OCI-LY1 (cell line): ENCODE measurements at regions not wholly inside any gene's neighbourhood (a gene's known extent, or its start where the extent isn't known, plus 50 kb on each side); places are given as distances from the start of the nearest gene placed in this dataset.

Experiments
- H2AFZ ChIP-seq: fragments of 200-600 bp; sonication (generic), shearing (Covaris generic); 2 replicates; pipeline ENCODE4 v1.6.0; 2014; ENCODE audit warnings: antibody characterized with exemption, mild to moderate bottlenecking, low read length
- H3F3A ChIP-seq: fragments of 200-600 bp; sonication (generic), shearing (Covaris generic); 2 replicates; pipeline ENCODE4 v1.6.0; 2014; ENCODE audit warnings: mild to moderate bottlenecking, antibody characterized with exemption, low read length, moderate library complexity; ENCODE audit not compliant: insufficient read depth
- H3K27ac ChIP-seq: fragments of 200-600 bp; sonication (generic); 2 replicates; pipeline ENCODE4 v1.5.1; 2014; ENCODE audit warnings: low read length, mixed run types, mild to moderate bottlenecking, low read depth; ENCODE audit not compliant: poor library complexity, severe bottlenecking
- H3K27me3 ChIP-seq: fragments of 200-600 bp; sonication (generic); 2 replicates; pipeline ENCODE4 v1.6.0; 2014; ENCODE audit warnings: antibody characterized with exemption, mild to moderate bottlenecking, low read length, moderate library complexity; ENCODE audit not compliant: insufficient read depth
- H3K36me3 ChIP-seq: fragments of 200-600 bp; sonication (generic); 2 replicates; pipeline ENCODE4 v1.6.1; 2014; ENCODE audit warnings: mild to moderate bottlenecking, antibody characterized with exemption, low read length, moderate library complexity, mixed read lengths; ENCODE audit not compliant: insufficient read depth
- H3K4me1 ChIP-seq: fragments of 200-600 bp; sonication (generic); 2 replicates; pipeline ENCODE4 v1.5.1; 2014; ENCODE audit warnings: mild to moderate bottlenecking, low read length, moderate library complexity; ENCODE audit not compliant: insufficient read depth, severe bottlenecking
- H3K4me2 ChIP-seq: fragments of 200-600 bp; sonication (generic), shearing (Covaris generic); 2 replicates; pipeline ENCODE4 v1.6.1; 2014; ENCODE audit warnings: low read length
- H3K4me3 ChIP-seq: fragments of 200-600 bp; sonication (generic); 2 replicates; pipeline ENCODE4 v1.5.1; 2014; ENCODE audit warnings: low read length, low read depth, mild to moderate bottlenecking, mixed read lengths; ENCODE audit not compliant: poor library complexity, severe bottlenecking
- H3K79me2 ChIP-seq: fragments of 200-600 bp; shearing (Covaris generic); 2 replicates; pipeline ENCODE4 v1.6.1; 2016; ENCODE audit warnings: mixed run types, low read length, mixed read lengths; ENCODE audit not compliant: insufficient read depth
- H3K9ac ChIP-seq: fragments of 200-600 bp; sonication (generic), shearing (Covaris generic); 2 replicates; pipeline ENCODE4 v1.6.1; 2014; ENCODE audit warnings: mild to moderate bottlenecking, low read length, mixed read lengths
- H3K9me2 ChIP-seq: fragments of 200-600 bp; sonication (generic), shearing (Covaris generic); 2 replicates; pipeline ENCODE4 v1.6.1; 2014; ENCODE audit warnings: low read depth, mild to moderate bottlenecking, low read length, mixed read lengths
- H3K9me3 ChIP-seq: fragments of 200-600 bp; shearing (Covaris generic); 2 replicates; pipeline ENCODE4 v1.6.1; 2014; ENCODE audit warnings: low read length, mixed read lengths
- H4K20me1 ChIP-seq: fragments of 200-600 bp; sonication (generic), shearing (Covaris generic); 2 replicates; pipeline ENCODE4 v1.6.0; 2016; ENCODE audit warnings: mild to moderate bottlenecking, low read length; ENCODE audit not compliant: insufficient read depth
- CTCF ChIP-seq: fragments of 200-600 bp; sonication (generic), shearing (Covaris generic); IDR thresholded peaks from 2 replicates; pipeline ENCODE4 v1.5.1; 2017; ENCODE audit warnings: mild to moderate bottlenecking, antibody characterized with exemption, low read length, moderate library complexity, mixed read lengths
- EZH2 ChIP-seq: fragments of 200-600 bp; sonication (generic), shearing (Covaris generic); IDR thresholded peaks from 2 replicates; pipeline ENCODE4 v1.8.0; 2017; ENCODE audit warnings: borderline replicate concordance, mixed run types, mild to moderate bottlenecking, antibody characterized with exemption, low read length, moderate library complexity, mixed read lengths

- Histone ChIP-seq H3K9me3 (no peaks in the 10 kb centered on the region), H3F3A (no peaks in the 10 kb centered on the region), H2AFZ (no peak overlapping the region), H3K4me2 (no peak overlapping the region), H3K9ac (no peak overlapping the region), H3K27ac (no peak overlapping the region), H3K79me2 (no peaks in the 10 kb centered on the region), H3K4me3 (no peak overlapping the region), H3K36me3 (no peaks in the 10 kb centered on the region), H4K20me1 (no peaks in the 10 kb centered on the region), H3K9me2 (no peaks in the 10 kb centered on the region), H3K27me3 (no peaks in the 10 kb centered on the region), H3K4me1 (no peaks in the 10 kb centered on the region)
- TF ChIP-seq EZH2 (no peak), CTCF (no peak)
These were observed 328.4 kb downstream of the PRR16 start for GRCh38 chr5:120792477-120792876.

GRCh38 chr5:120794121-120794520 lies 330.0 kb downstream of the PRR16 start:
- Histone ChIP-seq H3K9me2 (no peaks in the 10 kb centered on the region), H3F3A (no peaks in the 10 kb centered on the region), H2AFZ (no peak overlapping the region), H3K4me3 (no peak overlapping the region), H3K4me1 (no peaks in the 10 kb centered on the region), H3K27ac (no peak overlapping the region), H3K79me2 (no peaks in the 10 kb centered on the region), H4K20me1 (no peaks in the 10 kb centered on the region), H3K27me3 (no peaks in the 10 kb centered on the region), H3K36me3 (no peaks in the 10 kb centered on the region), H3K9me3 (no peaks in the 10 kb centered on the region), H3K9ac (no peak overlapping the region), H3K4me2 (no peak overlapping the region)
- TF ChIP-seq CTCF (no peak), EZH2 (no peak)

- H3K9me2 ChIP-seq = no peaks in the 10 kb centered on the region
- H3K27ac ChIP-seq = no peak overlapping the region
- no peaks in the 10 kb centered on the region for H3K27me3 ChIP-seq
- H3K36me3 ChIP-seq = no peaks in the 10 kb centered on the region
- TF ChIP-seq EZH2 (no peak), CTCF (peak; percentile 51)
- no peaks in the 10 kb centered on the region for H3K9me3 ChIP-seq
- H3K79me2 ChIP-seq = no peaks in the 10 kb centered on the region
- no peaks in the 10 kb centered on the region for H3K4me1 ChIP-seq
- H4K20me1 ChIP-seq = no peaks in the 10 kb centered on the region
- no peaks in the 10 kb centered on the region for H3F3A ChIP-seq
- H3K9ac ChIP-seq = no peak overlapping the region
- no peak overlapping the region for H3K4me2 ChIP-seq
- no peak overlapping the region for H3K4me3 ChIP-seq
- no peak overlapping the region for H2AFZ ChIP-seq
These were observed 339.2 kb downstream of the PRR16 start for GRCh38 chr5:120803282-120803681.
